NT2/D1 (cell line): ENCODE measurements at regions not wholly inside any gene's neighbourhood (a gene's known extent, or its start where the extent isn't known, plus 50 kb on each side); places are given as distances from the start of the nearest gene placed in this dataset.

Experiments used
- SUZ12 ChIP-seq: IDR thresholded peaks from 2 replicates; pipeline ENCODE4 v1.6.1; 2011; ENCODE audit not compliant: insufficient read length, insufficient read depth; ENCODE audit errors: extremely low read depth
- YY1 ChIP-seq: IDR thresholded peaks from 2 replicates; pipeline ENCODE4 v1.6.1; 2011; ENCODE audit not compliant: insufficient read length, insufficient read depth
- ZNF274 ChIP-seq: IDR thresholded peaks from 2 replicates; pipeline ENCODE4 v1.6.1; 2011; ENCODE audit warnings: mild to moderate bottlenecking, low read depth, low read length

- TF ChIP-seq ZNF274 = no peak
- no peak for TF ChIP-seq YY1
- no peak for TF ChIP-seq SUZ12
These were observed 72.9 kb upstream of the OR5AN1 start for GRCh38 chr11:59285716-59286260.
